ENCODE measurements at regions not wholly inside any gene's neighbourhood (a gene's known extent, or its start where the extent isn't known, plus 50 kb on each side); places are given as distances from the start of the nearest gene placed in this dataset.

DNA sequence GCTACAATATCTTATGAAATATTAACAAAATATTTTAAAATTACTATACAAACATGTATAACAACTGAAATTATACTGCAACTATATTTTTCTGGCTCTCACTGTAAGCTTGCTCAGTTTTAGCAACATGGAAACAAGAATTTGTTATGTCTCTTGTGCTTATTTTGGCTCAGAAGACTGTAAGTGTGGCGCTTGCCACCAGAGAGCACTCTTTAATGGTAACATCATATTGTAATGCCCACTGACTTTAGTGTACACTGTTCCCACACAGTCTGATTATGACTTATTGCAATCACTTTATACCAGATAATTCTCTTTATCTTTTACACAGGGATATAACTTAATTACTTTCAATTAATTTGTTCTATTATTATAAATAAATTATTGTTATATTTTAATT is 1500.6 kb upstream of the TMEFF2 start:
- Histone ChIP-seq H3K4me1 (ENCODE audit: control extremely low read depth in 1 of 4, control insufficient read depth in 4 of 4, insufficient read depth in 4 of 4, low read length in 3 of 4) (no peaks in the 10 kb centered on the region), H3K36me3 (ENCODE audit: control insufficient read depth in 4 of 4, insufficient read depth in 4 of 4, low read length in 3 of 4) (no peaks in the 10 kb centered on the region), H3K27me3 (replicated peaks in 2 of 5; ENCODE audit: control insufficient read depth in 4 of 5, insufficient read depth in 5 of 5, low read length in 4 of 5) (no peaks in the 10 kb centered on the region), H3K4me3 (ENCODE audit: control insufficient read depth in 1 of 7, extremely low read depth in 1 of 7, insufficient read depth in 4 of 7, low read depth in 2 of 7, low read length in 6 of 7) (no peak overlapping the region), H3K27ac (ENCODE audit: insufficient read depth in 1 of 2, low read depth in 1 of 2, low read length in 2 of 2, poor library complexity in 1 of 2, severe bottlenecking in 2 of 2) (no peak overlapping the region), H3K9me3 (ENCODE audit: control extremely low read depth in 1 of 5, control insufficient read depth in 4 of 5, insufficient read depth in 2 of 5, low read depth in 1 of 5, low read length in 4 of 5) (no peaks in the 10 kb centered on the region)
- POLR2A ChIA-PET, result no interaction called here
- no CpG with 5 or more reads among the region's 1 CpG for WGBS (ENCODE audit: insufficient coverage)
- peak; percentile 2 to 20 (median 11) for DNase-seq
- CTCF ChIA-PET, result interaction anchor here (0.6 kb wide), 1 partner anchor 1236 kb away, joined by 4 read pairs; no protein-coding TSS in a partner anchor

- no peak for DNase-seq
- Histone ChIP-seq H3K4me1 (ENCODE audit: control extremely low read depth in 1 of 4, control insufficient read depth in 4 of 4, insufficient read depth in 4 of 4, low read length in 3 of 4) (no peaks in the 10 kb centered on the region), H3K27me3 (replicated peaks in 2 of 5; ENCODE audit: control insufficient read depth in 4 of 5, insufficient read depth in 5 of 5, low read length in 4 of 5) (no peaks in the 10 kb centered on the region), H3K9me3 (ENCODE audit: control extremely low read depth in 1 of 5, control insufficient read depth in 4 of 5, insufficient read depth in 2 of 5, low read depth in 1 of 5, low read length in 4 of 5) (no peaks in the 10 kb centered on the region), H3K4me3 (ENCODE audit: control insufficient read depth in 1 of 7, extremely low read depth in 1 of 7, insufficient read depth in 4 of 7, low read depth in 2 of 7, low read length in 6 of 7) (no peak overlapping the region), H3K27ac (ENCODE audit: insufficient read depth in 1 of 2, low read depth in 1 of 2, low read length in 2 of 2, poor library complexity in 1 of 2, severe bottlenecking in 2 of 2) (no peak overlapping the region), H3K36me3 (ENCODE audit: control insufficient read depth in 4 of 4, insufficient read depth in 4 of 4, low read length in 3 of 4) (no peaks in the 10 kb centered on the region)
- ChIA-PET CTCF (no interaction called here), POLR2A (no interaction called here)
- WGBS (ENCODE audit: insufficient coverage), result no CpG with 5 or more reads among the region's 3 CpGs
Measured at GRCh38 chr2:193693758-193694157, 1499.0 kb upstream of the TMEFF2 start.

DNA sequence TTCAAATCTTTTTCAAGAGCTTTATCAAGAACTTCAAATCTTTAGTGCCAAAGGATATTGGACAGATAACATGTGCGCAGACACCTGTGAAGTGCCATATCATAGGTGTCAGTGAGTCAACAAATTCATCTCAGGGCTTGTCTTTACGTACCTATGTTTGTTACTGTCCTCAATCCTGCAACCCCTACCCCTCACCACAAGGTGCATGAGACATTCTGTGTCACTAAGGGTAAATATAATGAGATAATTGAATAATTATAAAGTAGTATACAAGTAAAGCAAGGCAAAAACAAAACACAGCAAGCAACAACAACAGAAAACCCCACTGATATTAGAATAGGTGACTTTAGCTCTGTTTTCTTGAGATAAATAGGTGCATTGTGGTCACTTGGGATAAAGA is 1495.8 kb upstream of the TMEFF2 start:
- Histone ChIP-seq H3K36me3 (ENCODE audit: control insufficient read depth in 4 of 4, insufficient read depth in 4 of 4, low read length in 3 of 4) (no peaks in the 10 kb centered on the region), H3K4me1 (ENCODE audit: control extremely low read depth in 1 of 4, control insufficient read depth in 4 of 4, insufficient read depth in 4 of 4, low read length in 3 of 4) (no peaks in the 10 kb centered on the region), H3K4me3 (ENCODE audit: control insufficient read depth in 1 of 7, extremely low read depth in 1 of 7, insufficient read depth in 4 of 7, low read depth in 2 of 7, low read length in 6 of 7) (no peak overlapping the region), H3K9me3 (ENCODE audit: control extremely low read depth in 1 of 5, control insufficient read depth in 4 of 5, insufficient read depth in 2 of 5, low read depth in 1 of 5, low read length in 4 of 5) (no peaks in the 10 kb centered on the region), H3K27me3 (replicated peaks in 2 of 5; ENCODE audit: control insufficient read depth in 4 of 5, insufficient read depth in 5 of 5, low read length in 4 of 5) (no peaks in the 10 kb centered on the region), H3K27ac (ENCODE audit: insufficient read depth in 1 of 2, low read depth in 1 of 2, low read length in 2 of 2, poor library complexity in 1 of 2, severe bottlenecking in 2 of 2) (no peak overlapping the region)
- DNase-seq, result no peak
- POLR2A ChIA-PET, result no interaction called here
- WGBS (ENCODE audit: insufficient coverage), result 100% methylated on average over 1 of the region's 2 CpGs
- CTCF ChIA-PET, result no interaction called here

DNA sequence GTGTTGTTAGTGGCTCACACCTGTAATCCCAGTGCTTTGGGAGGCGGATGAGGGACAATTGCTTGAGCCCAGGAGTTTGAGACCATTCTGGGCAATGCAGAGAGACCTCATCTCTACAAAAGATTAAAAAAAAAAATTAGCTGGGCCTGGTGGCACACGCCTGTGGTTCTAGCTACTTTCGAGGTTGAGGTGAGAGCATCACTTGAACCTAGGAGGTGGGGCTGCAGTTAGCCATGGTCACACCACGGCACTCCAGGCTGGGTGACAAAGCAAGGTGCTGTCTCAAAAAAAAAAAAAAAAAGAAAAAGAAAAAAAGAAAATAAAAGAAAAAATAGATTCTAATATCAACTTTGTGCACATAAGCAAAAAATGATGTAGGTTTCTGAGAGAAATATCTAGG is 1492.5 kb upstream of the TMEFF2 start:
- Histone ChIP-seq H3K36me3 (ENCODE audit: control insufficient read depth in 4 of 4, insufficient read depth in 4 of 4, low read length in 3 of 4) (no peaks in the 10 kb centered on the region), H3K27ac (ENCODE audit: insufficient read depth in 1 of 2, low read depth in 1 of 2, low read length in 2 of 2, poor library complexity in 1 of 2, severe bottlenecking in 2 of 2) (no peak overlapping the region), H3K4me3 (ENCODE audit: control insufficient read depth in 1 of 7, extremely low read depth in 1 of 7, insufficient read depth in 4 of 7, low read depth in 2 of 7, low read length in 6 of 7) (no peak overlapping the region), H3K9me3 (ENCODE audit: control extremely low read depth in 1 of 5, control insufficient read depth in 4 of 5, insufficient read depth in 2 of 5, low read depth in 1 of 5, low read length in 4 of 5) (no peaks in the 10 kb centered on the region), H3K4me1 (ENCODE audit: control extremely low read depth in 1 of 4, control insufficient read depth in 4 of 4, insufficient read depth in 4 of 4, low read length in 3 of 4) (no peaks in the 10 kb centered on the region), H3K27me3 (replicated peaks in 2 of 5; ENCODE audit: control insufficient read depth in 4 of 5, insufficient read depth in 5 of 5, low read length in 4 of 5) (no peaks in the 10 kb centered on the region)
- WGBS (ENCODE audit: insufficient coverage), result 100% methylated on average over 2 of the region's 4 CpGs
- ChIA-PET CTCF (no interaction called here), POLR2A (no interaction called here)
- DNase-seq, result no peak

DNA sequence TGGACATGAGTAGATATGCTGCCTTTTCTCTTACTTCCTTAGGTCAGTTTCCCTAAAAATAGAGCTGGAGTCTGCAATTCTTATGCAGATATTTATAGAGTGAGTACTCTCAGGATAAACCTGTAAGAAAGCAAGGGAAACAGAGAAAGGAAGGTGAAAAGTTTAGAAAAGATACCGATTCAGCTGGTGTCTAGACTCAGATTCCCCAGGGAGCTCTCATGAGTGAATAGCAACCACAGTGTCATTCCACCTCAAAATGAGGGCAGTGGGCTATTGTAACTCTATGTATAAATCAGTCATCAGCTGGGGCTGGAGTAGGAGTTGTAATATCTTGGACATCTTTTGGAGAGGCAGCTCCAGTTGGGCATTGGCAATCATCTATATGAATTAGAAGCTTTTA is 1485.1 kb upstream of the TMEFF2 start:
- WGBS (ENCODE audit: insufficient coverage), result 83% methylated on average over 1 of the region's 1 CpG
- ChIA-PET CTCF (no interaction called here), POLR2A (no interaction called here)
- H3K9me3 ChIP-seq (ENCODE audit: control extremely low read depth in 1 of 5, control insufficient read depth in 4 of 5, insufficient read depth in 2 of 5, low read depth in 1 of 5, low read length in 4 of 5), result no peaks in the 10 kb centered on the region
- no peak for DNase-seq
- H3K27me3 ChIP-seq (replicated peaks in 2 of 5; ENCODE audit: control insufficient read depth in 4 of 5, insufficient read depth in 5 of 5, low read length in 4 of 5), result no peaks in the 10 kb centered on the region
- H3K4me3 ChIP-seq (ENCODE audit: control insufficient read depth in 1 of 7, extremely low read depth in 1 of 7, insufficient read depth in 4 of 7, low read depth in 2 of 7, low read length in 6 of 7), result no peak overlapping the region
- H3K36me3 ChIP-seq (ENCODE audit: control insufficient read depth in 4 of 4, insufficient read depth in 4 of 4, low read length in 3 of 4), result no peaks in the 10 kb centered on the region
- no peaks in the 10 kb centered on the region for H3K4me1 ChIP-seq (ENCODE audit: control extremely low read depth in 1 of 4, control insufficient read depth in 4 of 4, insufficient read depth in 4 of 4, low read length in 3 of 4)
- no peak overlapping the region for H3K27ac ChIP-seq (ENCODE audit: insufficient read depth in 1 of 2, low read depth in 1 of 2, low read length in 2 of 2, poor library complexity in 1 of 2, severe bottlenecking in 2 of 2)

DNA sequence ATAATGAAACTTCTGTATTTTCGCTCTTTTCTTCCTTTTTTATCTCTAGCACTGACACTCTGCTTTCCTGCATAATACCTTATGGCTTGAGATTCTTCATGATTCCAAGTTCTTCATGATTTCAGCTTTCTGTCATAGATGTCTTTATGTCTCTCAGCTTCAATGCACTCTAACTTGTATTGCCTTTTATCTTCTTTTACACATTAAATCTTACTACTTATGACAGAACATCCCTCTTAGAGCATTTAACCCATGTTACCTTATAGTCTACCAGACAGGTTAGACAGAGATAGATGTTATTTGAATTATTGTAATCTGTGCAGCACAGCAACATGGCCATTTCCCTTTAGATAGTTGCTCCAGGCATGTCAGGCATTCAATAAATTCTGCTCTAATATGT is 1475.7 kb upstream of the TMEFF2 start:
- CTCF ChIA-PET, result no interaction called here
- no peak for DNase-seq
- H3K36me3 ChIP-seq (ENCODE audit: control insufficient read depth in 4 of 4, insufficient read depth in 4 of 4, low read length in 3 of 4), result no peaks in the 10 kb centered on the region
- H3K4me3 ChIP-seq (ENCODE audit: control insufficient read depth in 1 of 7, extremely low read depth in 1 of 7, insufficient read depth in 4 of 7, low read depth in 2 of 7, low read length in 6 of 7), result no peak overlapping the region
- POLR2A ChIA-PET, result no interaction called here
- H3K27ac ChIP-seq (ENCODE audit: insufficient read depth in 1 of 2, low read depth in 1 of 2, low read length in 2 of 2, poor library complexity in 1 of 2, severe bottlenecking in 2 of 2), result no peak overlapping the region
- no peaks in the 10 kb centered on the region for H3K9me3 ChIP-seq (ENCODE audit: control extremely low read depth in 1 of 5, control insufficient read depth in 4 of 5, insufficient read depth in 2 of 5, low read depth in 1 of 5, low read length in 4 of 5)
- whole genome bisulfite sequencing (ENCODE audit: insufficient coverage), result 89% methylated on average over 1 of the region's 1 CpG
- H3K4me1 ChIP-seq (ENCODE audit: control extremely low read depth in 1 of 4, control insufficient read depth in 4 of 4, insufficient read depth in 4 of 4, low read length in 3 of 4), result no peaks in the 10 kb centered on the region
- no peaks in the 10 kb centered on the region for H3K27me3 ChIP-seq (replicated peaks in 2 of 5; ENCODE audit: control insufficient read depth in 4 of 5, insufficient read depth in 5 of 5, low read length in 4 of 5)

DNA sequence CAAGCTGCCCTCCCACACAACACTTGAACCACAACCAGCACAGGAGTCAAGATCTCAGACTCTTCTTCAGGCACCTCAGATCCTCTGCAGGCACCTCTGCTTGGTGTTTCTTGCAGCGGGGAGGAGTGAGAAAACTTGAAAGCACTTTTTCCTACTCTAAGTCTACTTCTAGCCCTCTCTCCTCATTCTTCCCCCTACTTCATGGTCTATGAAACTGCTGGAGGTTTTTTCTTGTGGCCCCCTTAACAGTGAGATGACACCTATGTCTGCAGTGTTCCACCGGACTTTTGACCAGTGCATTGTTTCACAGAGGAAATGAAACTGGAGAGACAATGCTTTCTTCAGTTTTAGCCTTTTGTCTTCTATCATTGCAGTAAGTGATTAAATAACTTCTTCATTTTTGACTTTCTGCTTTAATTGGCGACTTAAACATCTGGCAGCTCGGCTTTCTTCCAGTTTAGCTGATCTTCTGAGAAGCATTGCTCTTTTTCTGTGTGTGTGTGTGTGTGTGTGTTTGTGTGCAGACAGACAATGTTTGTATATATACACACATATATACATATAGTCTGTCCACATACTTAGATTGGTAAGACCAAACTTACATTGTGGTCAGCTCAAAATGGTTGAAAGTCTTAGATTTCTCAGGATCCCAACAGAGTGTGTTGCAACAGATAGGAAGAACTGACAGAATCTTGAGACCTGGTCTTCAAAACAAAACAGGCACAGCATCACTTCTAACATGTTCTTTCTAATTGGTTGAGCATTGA is 1474.0 kb upstream of the TMEFF2 start:
- no peak for DNase-seq
- H3K27me3 ChIP-seq (replicated peaks in 2 of 5; ENCODE audit: control insufficient read depth in 4 of 5, insufficient read depth in 5 of 5, low read length in 4 of 5), result no peaks in the 10 kb centered on the region
- H3K36me3 ChIP-seq (ENCODE audit: control insufficient read depth in 4 of 4, insufficient read depth in 4 of 4, low read length in 3 of 4), result no peaks in the 10 kb centered on the region
- H3K4me3 ChIP-seq (ENCODE audit: control insufficient read depth in 1 of 7, extremely low read depth in 1 of 7, insufficient read depth in 4 of 7, low read depth in 2 of 7, low read length in 6 of 7), result no peak overlapping the region
- no peaks in the 10 kb centered on the region for H3K4me1 ChIP-seq (ENCODE audit: control extremely low read depth in 1 of 4, control insufficient read depth in 4 of 4, insufficient read depth in 4 of 4, low read length in 3 of 4)
- ChIA-PET CTCF (no interaction called here), POLR2A (no interaction called here)
- WGBS (ENCODE audit: insufficient coverage), result 92% methylated on average over 2 of the region's 4 CpGs
- no peaks in the 10 kb centered on the region for H3K9me3 ChIP-seq (ENCODE audit: control extremely low read depth in 1 of 5, control insufficient read depth in 4 of 5, insufficient read depth in 2 of 5, low read depth in 1 of 5, low read length in 4 of 5)
- H3K27ac ChIP-seq (ENCODE audit: insufficient read depth in 1 of 2, low read depth in 1 of 2, low read length in 2 of 2, poor library complexity in 1 of 2, severe bottlenecking in 2 of 2), result no peak overlapping the region

Data from common myeloid progenitor, CD34-positive (primary cell).